Epidermal melanocyte (primary cell): ENCODE measurements at regions not wholly inside any gene's neighbourhood (a gene's known extent, or its start where the extent isn't known, plus 50 kb on each side); places are given as distances from the start of the nearest gene placed in this dataset.

Source experiments
- DNase-seq: peaks from one replicate; pipeline ENCODE4 v3.0.0; 2011; ENCODE audit warnings: low spot score; ENCODE audit not compliant: insufficient read length

DNA sequence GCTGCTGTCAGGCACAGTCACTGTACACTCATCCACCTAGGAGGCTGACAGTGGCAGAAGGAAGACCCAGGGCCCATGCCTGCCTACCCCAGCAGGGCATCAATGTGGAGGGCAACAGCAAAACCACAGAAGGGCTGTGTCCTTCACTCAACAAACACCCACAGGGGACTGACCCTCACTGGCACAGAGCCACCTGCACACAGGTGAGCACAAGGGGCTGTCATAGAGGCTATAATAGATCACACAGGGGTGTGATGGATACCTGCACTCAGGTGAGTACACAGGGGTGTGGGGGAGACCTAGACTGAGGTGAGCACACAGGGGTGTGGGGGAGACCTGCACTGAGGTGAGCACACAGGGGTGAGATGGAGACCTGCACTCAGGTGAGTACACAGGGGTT, 132.8 kb upstream of the TCERG1L start:
- no peak for DNase-seq

DNA sequence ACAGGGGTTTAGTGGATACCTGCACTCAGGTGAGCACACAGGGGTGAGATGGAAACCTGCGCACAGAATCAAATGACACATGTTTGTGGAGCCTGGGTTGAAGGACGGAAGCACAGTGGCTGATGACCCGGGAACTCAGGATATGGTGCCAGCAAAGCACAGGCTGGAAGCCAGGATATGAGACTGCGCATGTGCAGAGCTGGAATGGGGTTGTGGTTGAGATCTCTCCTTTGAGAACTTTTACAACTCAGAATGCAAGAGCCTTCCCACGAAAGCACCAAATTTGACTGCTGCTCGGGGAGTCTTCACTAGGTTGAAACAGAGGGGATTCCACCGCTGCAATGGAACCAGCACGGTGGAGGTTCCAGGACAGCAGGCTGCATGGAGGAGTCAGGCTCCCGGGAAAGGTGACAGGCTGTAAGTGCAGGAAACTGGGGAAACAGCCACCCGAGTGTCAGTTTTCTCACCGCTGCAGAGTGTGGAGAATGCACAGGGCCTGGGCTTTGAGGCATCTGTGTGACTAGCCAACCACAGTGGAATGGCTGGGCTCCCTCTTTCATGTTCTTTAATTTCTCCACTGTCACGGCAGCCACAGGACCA, 133.4 kb upstream of the TCERG1L start:
- no peak for DNase-seq

DNA sequence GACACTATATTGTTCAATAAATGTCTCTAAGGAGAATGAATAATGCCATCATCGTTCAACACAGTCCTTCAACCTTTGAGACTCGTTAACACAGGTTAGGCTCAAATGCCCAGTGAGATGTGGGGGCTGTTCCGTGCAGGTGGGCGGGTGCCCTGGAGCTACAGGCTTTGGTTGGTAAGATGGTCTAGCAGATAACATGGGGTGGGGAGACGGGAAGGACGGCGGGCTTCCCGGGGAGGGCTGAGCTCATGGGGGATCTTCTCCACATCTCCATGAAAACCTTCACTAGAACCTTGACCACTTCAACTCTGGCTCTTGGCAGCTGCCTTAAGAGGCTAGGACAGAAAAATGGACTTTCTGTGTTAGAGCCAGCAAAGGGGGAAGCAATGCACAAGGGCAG, 134.1 kb upstream of the TCERG1L start:
- no peak for DNase-seq

DNA sequence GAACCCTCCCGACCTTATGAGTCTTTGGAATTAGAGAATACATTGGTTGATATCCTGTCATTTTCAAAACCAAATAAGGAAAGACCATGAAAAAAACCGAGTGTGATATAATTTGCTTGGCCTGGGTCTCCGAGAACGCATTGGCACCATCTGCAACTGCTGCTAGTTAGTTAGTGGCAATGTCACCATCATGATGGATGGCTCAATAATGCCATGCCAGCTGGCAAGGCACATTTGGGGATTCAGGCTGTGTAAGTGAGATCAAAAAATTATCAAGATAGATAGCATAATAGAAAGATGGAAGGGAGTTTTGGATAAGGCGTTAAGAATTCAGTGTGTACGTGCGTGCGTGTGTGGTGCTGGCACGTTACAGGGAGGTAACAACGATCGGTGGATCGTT, 134.7 kb upstream of the TCERG1L start:
- no peak for DNase-seq

DNA sequence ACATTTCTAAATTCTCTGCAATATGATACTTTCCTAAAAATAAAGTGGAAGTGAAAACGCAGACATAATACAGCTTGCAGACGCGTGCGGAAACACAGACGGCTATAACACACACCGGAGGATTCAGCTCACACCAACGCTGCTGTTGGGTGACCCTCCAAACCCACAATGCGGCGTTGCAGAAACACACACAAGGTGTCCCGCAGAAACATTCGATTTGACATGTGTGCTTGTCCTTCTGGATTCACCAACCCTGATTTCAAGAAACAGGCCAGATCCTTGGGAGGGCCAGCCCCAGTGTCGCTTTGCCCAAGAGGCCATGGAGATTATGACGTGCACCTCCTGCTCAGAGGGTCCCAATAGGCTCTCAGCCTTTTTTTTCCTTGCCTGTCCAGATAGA, 136.7 kb upstream of the TCERG1L start:
- DNase-seq = no peak

DNA sequence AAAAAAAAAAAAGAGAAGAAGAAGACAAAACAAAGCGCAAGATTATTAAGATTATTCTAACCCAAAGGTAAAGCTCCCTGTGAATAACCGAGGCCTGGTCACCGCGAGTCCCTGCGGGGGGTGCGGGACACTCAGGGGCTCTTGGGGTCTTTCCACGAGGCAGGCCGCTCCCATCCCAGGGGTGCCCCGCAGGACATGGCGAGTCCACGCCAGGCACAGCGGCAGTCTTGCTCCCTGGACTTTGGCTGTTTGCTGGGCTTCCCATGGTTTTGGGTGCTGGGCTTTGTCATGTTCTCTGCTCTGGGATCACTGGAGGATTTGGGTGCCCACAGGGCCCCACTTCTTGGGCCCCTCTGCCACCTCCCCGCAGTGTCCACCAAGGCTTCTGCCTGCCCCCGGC, 137.4 kb upstream of the TCERG1L start:
- DNase-seq = no peak

DNA sequence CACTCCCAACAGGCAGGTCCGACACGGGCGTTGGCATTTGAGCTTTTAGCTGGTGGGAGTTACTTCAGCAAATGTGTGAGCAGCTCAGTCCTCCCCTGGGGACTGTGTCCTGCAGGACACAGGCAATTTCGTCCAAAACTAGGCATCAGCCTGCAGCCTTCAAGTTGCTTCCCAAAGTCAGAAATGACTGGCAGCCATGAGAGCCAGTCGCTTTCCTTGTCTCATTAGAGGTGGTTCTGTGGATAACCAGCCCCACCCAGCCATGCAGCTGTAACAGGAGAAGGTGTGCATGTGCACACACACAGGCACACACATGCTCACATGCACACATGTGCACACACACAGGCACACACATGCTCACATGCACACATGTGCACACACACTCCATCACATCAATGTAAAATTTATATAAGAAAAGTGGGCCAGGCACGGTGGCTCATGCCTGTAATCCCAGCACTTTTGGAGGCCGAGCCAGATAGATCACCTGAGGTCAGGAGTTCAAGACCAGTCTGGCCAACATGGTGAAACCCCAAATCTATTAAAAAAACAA, 138.8 kb upstream of the TCERG1L start:
- no peak for DNase-seq

DNA sequence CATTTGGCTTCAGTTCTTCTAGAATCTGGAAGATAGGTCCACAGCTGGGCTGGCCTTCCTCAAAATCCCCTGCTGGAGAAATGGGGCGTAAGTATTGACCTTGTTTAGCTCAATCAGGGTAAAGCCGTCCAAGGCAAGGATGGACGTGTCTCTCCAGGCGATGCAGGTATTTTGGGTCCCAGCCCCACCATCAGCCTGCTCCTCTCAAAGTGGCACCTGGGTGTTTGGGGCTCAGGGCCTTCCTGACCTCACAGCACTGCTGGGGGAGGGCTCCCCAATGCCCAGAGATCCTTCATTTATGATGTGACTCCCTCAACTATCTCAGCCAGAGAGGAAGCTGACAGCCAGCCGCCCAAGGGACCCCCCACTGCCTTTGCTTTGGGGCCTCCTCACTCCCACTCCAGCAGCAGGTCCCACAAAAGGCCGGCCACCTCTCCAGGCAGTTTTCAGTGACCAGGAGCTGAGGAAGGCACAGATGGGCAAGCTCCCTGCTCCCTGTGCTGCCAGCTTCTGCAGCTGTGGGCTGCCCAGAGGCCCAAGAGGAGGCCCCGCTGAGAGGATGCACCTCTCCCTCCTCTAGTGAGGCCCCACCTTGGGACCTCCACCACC, 140.0 kb upstream of the TCERG1L start:
- no peak for DNase-seq

DNA sequence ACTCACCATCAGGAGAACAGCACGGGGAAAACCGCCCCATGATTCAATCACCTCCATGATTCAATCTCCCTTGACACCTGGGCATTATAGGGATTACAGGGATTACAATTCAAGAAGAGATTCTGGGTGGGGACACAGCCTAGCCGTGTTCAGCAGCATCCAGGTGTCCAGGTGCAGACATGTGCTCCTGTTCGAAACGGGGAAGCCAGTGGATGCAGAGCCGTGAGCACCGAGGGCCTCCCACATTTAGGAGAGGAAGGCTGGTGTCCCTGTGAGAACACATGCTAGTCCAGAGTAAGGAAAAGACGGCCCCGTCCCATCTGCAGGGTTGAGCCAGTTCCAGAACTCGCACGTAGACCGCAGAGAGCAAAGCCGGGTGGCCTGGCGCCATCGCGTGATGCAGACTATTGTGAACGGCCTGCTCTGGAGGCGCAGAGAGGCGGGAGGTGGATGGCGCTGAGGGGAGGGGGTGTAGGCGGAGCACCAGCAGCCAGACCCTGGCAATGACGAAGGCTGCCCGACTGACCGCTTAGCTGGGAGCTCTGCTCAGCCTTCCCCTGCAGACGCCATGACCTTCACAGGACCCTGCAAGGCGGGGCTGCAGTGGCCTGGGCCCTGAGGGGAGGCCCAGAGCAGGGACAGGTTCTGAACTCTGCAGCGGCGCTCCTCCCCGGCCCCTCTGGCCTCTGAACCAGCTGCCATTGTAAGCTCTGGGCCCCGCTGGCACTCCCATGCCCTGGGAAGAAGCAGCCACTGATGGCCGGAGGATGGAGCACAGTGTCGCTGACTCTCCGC, 141.6 kb upstream of the TCERG1L start:
- DNase-seq = no peak

DNA sequence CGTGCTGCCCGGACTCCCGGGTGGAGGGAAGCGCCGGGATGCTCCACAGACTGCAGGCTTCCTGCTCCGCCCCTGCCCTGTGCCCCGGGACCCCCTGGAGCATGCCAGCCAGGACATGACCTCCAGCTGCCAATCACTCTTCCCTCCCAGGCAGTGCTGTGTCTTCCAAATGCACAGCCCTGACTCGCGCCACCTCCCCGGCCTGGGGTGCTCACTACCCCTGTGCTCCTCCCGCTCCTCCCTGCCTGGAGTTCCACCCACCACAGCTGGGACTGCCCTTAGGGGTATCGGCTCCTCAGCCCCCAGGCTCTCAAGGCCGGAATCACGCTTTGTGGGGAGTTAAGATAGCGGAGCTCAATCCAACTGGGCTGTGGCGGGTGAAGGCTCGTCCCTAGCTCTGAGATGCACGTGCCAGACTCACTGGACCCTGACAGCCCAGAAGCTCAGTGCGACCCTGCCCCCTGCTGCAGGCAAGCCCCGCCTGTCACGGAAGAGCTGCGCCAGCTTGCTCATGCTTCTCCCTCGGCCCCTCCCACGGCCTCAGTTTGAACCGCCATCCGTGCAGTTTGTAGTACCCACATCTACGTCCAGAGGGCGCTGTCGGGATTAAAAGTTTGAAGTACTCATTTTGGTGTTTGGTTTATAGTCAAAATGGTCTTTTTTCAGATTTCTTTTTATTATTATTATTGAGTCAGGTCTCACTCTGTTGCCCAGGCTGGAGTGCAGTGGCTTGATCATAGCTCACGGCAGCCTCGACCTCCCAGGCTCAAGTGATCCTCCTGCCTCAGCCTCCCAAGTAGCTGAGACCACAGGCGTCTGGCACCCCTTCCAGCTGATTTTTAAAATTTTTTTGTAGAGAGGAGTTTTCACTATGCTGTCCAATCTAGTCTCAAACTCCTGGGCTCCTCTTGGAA, 142.5 kb upstream of the TCERG1L start:
- no peak for DNase-seq

DNA sequence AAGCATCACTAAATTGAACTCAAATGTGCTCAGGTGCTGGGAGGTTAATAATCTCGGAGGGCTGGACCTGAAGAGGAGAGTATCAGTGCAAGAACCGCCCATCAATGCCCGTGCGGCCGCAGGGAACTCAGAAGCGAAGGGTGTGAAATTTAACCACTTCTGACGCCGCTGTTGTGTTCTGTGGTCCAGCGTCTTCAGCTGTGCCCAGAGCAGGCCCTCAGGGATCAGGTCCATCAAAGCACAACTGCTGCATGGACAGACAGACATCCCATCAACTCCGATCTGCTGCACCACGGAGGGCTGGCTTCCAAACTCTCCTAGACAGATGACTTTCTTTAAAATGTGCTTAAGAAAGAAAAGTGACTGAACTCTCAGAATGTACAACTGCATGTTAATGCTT, 144.9 kb upstream of the TCERG1L start:
- no peak for DNase-seq

DNA sequence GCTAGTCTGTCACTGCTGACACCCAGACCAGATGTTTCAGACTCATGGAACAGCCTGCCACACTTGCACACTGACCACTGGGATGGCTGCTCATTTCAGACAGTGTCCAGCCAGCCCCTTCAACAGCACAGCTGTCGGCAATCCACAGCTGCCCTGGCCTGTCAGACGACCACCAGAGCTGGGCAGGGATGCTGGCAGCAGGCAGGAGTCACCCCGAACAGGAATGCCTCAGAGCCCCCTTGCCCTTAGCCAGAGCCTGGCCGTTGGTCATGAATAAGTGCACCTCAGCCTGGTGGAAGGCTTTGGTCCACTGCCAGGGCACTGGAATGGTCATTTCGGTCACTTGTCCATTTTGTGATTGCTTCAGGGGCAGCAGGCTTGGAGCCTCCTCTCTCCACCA, 149.6 kb upstream of the TCERG1L start:
- DNase-seq = no peak

DNA sequence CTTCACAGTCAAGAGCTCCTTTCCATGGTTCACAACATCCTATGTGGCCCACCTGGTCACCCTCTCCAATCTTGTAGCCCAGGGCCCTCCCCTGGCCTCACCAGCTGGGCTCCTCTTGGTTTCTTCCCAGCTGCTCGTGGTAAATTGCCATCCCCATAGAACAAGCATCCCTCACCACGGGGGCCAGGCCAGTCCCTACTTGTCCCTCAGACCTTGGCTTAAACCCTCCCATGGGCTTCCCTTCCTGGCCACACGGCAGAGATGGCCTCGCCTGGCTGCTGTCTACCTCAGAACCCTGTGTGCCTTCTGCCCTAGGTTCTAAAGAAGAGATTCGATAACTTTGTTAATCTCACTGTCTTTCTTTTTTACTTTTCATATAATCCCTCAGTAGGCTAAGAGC, 153.3 kb upstream of the TCERG1L start:
- no peak for DNase-seq

DNA sequence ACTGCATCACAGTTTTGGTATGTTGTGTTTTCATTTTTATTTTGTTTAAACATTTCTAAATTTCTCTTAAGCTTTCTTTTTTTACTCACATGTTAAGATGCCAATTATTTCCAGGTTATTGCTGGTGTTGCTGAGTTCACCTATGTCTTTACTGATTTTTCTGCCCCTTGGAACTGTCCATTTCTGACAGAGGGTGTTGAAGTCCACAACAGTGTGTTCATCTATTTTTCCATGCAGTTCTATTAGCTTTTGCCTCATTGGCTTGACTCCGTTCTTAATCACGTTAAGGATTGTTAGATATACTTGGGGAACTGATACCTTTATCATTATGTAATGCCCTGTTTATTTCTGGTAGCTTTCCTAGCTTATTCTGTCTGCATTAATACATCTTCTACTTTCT, 158.0 kb upstream of the TCERG1L start:
- no peak for DNase-seq

DNA sequence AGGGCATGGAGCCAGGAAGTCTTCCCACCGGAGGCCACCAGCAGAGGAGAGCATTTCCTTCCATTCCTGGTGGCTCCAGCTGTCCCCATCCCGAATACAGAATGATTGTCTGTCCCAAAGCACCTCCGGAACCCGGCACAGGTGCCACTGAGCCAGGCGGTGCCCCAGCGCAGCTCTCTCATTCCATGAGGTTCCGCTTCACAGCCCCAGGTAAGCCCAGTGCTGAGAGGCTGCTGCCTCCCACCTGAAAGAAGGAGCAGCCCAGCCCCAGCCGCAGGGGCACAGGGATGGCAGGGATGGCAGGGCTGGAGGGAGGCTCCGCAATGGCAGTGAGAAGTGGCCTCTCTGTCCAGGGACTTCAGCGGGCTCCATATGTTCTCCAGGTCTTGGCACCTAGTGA, 162.1 kb upstream of the TCERG1L start:
- no peak for DNase-seq

DNA sequence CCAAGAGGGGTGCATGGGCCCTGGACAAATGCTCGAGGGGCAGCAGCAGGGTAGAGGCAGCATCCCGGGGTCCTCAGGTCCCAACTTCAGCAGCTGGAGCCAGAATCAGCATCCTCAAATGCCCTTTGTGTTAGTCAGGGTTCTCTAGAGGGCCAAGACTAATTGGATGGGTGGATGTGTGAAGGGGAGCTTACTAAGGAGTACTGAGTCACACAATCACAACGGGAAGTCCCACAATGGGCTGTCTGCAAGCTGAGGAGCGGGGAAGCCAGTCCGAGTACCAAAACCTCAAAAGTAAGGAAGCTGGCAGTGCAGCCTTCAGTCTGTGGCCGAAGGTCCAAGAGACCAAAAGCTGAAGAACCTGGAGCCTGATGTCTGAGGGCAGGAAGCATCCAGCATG, 162.9 kb upstream of the TCERG1L start:
- no peak for DNase-seq

DNA sequence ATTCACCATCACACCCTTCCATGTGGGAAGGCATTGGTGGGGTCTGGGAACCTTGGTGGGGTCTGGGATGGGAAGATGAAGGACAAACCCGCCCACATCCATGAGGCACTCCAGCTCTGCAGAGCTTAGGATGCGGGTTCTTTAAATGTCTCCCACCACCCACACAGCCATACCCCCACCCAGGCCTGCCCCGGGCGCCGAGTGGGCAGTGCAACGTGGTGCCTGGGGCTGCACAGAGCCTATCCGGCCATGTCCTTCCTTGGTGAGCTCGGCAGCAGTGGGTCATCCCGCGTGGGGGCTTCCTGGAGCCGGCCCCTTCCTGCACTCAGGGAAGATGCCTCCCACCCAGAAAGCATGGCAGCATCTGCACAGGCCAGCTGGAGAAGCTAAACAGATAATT, 163.5 kb upstream of the TCERG1L start:
- DNase-seq = no peak

DNA sequence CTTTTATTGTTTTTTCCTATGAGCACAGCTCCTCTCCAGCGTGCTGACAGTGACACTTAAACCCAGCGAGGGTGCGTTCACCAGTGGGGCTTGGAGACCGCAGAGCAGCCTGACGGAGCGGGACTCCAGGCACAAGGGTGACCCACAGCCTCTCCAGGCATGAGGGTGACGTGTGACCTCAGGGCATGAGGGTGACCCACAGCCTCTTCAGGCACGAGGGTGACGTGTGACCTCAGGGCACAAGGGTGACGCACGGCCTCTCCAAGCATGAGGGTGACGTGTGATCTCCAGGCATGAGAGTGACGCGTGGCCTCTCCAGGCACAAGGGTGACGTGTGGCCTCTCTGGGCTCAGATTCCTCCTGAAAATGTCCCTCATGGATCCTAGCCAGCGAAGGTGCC, 164.3 kb upstream of the TCERG1L start:
- DNase-seq = no peak

DNA sequence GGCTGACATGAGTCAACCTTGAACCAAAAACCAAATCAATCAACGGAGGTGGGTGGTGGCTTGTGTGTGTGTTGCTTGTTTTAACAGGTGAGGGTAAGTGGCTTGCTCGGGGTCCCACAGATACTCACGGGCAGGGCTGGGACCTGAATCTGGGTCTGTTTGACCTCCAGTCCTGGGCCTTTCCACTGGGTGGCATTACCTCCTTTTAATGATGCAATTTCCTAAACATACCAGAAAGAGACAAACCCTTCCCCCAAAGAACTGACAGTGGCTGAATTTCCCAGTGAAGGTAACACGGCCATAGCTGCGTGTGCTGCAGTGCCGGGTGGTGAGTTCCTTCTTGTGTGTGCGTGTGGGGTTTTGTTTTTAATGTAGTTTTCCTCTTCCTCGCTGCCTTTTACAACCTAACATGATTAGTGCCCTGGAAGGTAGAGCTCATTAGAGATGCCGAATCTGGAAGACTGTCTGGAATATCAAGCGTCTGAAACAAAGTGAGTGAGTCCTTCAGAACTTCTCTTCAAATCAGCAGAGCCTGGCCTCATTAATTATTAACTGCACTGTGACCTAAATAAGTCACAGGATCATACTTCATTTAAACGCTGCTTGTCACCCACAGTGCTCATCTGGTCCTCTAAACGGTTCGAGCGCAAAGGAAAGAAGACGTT, 166.1 kb upstream of the TCERG1L start:
- DNase-seq = no peak

DNA sequence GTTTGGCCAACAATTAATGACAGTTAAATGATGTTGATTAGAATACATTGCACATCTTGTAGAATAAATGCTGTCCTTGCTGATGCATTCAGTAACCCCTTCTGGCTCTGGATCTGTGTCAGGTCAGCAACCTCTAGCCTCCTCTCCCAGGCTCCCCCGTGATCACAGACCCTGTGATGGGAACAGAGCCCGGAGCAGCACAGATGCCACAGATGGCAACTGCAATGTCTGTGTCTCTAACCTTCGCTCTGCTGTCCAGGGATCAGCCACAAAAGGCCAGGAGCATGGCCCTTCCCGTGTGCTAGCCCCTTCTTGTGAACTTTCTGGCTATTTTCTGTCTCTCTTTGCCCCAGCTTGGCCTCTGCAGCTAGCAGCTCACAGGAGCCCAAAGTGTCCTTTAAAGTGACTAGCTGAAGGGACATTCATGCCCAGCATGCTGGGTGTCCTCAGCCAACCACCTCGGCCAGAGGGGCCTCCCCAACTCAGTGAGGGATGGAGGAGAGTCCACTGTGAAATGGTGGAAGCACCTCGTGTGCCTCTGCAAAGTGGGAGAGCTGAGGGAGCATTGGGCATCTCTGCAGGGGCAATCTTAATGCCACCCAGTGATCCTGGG, 167.0 kb upstream of the TCERG1L start:
- no peak for DNase-seq

DNA sequence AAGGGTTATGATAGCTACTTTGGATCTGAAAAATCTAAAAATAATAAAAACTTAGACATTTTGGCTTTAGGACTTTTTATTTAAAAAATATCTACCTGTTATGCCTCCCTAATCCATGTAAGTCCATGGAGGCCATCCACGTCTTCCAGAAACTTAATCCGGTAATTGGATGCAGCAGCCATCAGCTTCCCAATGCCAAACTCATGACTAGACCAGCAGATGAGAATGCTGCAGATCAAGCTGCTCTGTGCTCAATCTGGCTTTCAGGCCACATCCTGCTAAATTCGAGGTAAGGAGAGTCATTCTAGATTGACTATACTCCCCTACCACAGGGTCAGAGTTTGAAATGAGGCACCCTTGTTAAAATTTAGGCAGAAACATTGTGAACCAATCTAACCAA, 168.5 kb upstream of the TCERG1L start:
- DNase-seq = no peak
